HG03095 (cell line): ENCODE measurements at regions not wholly inside any gene's neighbourhood (a gene's known extent, or its start where the extent isn't known, plus 50 kb on each side); places are given as distances from the start of the nearest gene placed in this dataset.
"Not testable (repeated sequence)": the region's sequence is repeated elsewhere in the genome, so short reads cannot be mapped to it uniquely, and the experiment has no call there.

ENCODE experiments used
- ATAC-seq: cut with Tn5 transposase; IDR thresholded peaks from one replicate; pipeline ENCODE4 v1.9.1; 2021; ENCODE audit warnings: moderate library complexity; ENCODE audit not compliant: unreplicated experiment

DNA sequence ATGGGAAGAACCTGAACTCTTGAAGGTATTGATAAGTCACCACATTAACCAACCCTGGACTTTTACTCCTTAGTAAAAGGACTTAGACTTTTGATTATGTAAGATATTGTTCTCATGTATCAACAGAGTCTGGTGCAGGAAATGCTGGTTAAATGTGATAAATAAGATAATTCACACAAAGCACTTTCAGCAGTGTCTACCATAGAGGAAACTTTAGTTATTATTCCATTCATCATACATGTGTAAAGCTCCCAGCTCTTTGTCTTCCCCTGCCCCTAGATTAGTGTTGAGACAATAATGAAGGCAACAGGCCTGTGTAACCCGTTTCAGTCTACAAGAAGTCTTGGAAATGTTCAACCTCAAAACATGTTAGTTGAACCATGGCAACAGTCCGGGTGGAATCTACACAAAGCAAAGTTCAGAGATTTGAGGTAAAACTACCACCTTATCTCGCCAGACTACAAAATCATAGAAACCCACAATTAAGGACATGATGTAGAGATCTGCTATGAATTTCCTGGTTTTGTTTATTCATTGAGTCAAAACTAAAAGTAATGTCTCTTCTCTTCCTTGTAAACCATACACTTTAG is 109.9 kb upstream of the ADO start:
- no peak for ATAC-seq

- no peak for ATAC-seq
These were observed 107.7 kb upstream of the ADO start for GRCh38 chr10:62696798-62697197.

GRCh38 chr10:62699148-62699547 is 105.4 kb upstream of the ADO start:
- no peak for ATAC-seq

- ATAC-seq: not testable (repeated sequence)
These were observed 100.4 kb upstream of the ADO start for GRCh38 chr10:62704121-62704520.

GRCh38 chr10:62705789-62706188 is 98.7 kb upstream of the ADO start:
- no peak for ATAC-seq

DNA sequence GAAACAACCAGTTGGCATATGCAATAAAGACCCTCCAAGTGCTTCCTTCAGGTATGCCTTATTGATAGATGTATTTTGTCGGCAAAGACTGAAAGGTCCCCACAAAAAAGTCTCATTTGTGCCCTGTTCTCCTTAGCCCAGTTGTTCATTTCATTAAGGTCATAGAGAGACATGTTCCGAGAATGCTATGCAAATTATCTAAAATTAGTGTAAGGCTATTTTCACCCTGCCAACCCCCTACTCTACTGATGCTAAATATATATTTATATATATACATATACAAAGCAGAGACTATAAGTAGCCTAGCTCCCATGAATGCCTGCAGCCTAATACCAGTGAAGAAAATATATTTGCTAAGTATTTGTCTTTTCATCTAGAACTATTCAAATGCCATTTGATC is 96.7 kb upstream of the ADO start:
- ATAC-seq: peak; percentile 77

- no peak for ATAC-seq
These were observed 96.0 kb upstream of the ADO start for GRCh38 chr10:62708569-62708968.

DNA sequence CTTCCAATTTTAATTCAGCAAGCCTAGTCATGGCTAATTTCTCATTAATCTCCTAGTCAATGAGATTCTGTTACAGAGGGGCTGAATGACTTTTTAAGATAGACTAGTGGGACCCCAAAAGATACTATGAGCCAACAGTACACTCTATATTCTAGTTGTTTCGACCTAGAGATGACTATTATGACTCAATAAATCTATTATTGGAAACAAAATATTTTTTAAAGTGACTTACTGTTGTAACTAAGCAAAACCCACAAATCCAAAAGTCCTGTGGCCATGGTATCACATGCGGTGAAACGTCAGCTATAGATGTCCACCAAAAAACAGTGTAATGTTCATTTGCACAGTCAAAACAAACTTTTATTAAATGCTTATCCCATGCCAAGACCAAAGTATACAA is 95.3 kb upstream of the ADO start:
- no peak for ATAC-seq

- ATAC-seq: no peak
These were observed 94.3 kb upstream of the ADO start for GRCh38 chr10:62710182-62710581.

- ATAC-seq: no peak
These were observed 89.1 kb upstream of the ADO start for GRCh38 chr10:62715383-62715782.

GRCh38 chr10:62718585-62718984 is 85.9 kb upstream of the ADO start:
- no peak for ATAC-seq

- no peak for ATAC-seq
These were observed 85.5 kb upstream of the ADO start for GRCh38 chr10:62719061-62719460.

DNA sequence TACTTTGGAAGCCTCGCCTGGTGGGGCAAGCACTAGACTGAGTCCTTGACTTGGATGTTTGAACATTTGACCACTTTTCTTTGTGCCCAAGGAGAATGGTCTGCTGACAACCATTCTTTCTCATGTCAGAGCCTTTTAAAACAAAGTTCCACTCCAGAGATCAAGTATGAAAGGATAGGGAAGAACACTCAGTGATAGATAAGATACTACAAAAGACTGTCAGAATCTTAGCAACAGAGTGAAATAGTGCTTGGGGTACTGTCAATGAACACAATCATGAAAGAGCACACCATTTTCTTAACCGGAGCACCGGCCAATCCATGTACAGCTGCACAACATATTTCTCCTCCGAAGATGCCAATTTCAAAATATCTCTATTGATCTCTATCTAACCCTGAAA is 82.8 kb upstream of the ADO start:
- ATAC-seq: no peak

- no peak for ATAC-seq
These were observed 81.1 kb upstream of the ADO start for GRCh38 chr10:62723375-62723774.

- no peak for ATAC-seq
These were observed 80.1 kb upstream of the ADO start for GRCh38 chr10:62724465-62724864.

- ATAC-seq: peak; percentile 86
These were observed 78.4 kb upstream of the ADO start for GRCh38 chr10:62726142-62726541.

DNA sequence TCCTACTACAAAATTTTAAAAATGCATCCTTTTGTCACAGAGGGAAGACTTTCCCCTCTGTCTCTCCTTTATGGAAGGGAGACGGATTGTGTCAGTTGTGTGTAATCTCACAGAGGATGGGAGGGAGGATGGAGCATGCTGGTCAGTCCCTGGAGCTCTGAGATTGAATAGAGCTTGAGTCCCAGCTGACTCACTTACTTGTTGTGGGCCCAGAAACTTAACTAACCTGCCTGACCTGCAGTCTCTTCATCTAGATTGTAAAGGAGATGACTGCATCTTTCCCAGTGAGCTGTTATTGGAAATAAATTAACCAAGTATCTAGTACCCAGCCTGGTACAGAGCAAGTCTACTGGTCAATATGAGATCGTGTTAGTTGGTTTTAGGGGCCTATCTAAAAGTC is 77.9 kb upstream of the ADO start:
- no peak for ATAC-seq

GRCh38 chr10:62727934-62728333 is 76.6 kb upstream of the ADO start:
- ATAC-seq: no peak

DNA sequence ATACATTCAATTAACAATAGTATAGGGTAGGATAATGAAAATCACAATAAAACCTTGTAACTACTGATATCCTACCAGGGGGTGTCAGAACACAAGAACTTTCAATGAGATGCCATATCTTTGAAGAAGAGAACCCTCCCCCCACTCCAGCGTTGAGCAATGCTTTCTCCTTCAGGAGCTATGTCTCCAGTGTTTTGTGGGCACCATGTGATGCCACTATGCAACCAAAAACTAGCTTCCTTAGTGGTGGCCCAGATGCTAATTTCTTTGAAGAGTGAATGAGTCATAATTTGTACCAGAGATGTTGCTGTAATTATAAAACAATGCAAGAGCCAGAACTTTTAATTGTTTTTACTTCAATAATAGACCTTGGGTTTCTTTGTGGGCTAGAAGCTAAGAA is 76.0 kb upstream of the ADO start:
- no peak for ATAC-seq

DNA sequence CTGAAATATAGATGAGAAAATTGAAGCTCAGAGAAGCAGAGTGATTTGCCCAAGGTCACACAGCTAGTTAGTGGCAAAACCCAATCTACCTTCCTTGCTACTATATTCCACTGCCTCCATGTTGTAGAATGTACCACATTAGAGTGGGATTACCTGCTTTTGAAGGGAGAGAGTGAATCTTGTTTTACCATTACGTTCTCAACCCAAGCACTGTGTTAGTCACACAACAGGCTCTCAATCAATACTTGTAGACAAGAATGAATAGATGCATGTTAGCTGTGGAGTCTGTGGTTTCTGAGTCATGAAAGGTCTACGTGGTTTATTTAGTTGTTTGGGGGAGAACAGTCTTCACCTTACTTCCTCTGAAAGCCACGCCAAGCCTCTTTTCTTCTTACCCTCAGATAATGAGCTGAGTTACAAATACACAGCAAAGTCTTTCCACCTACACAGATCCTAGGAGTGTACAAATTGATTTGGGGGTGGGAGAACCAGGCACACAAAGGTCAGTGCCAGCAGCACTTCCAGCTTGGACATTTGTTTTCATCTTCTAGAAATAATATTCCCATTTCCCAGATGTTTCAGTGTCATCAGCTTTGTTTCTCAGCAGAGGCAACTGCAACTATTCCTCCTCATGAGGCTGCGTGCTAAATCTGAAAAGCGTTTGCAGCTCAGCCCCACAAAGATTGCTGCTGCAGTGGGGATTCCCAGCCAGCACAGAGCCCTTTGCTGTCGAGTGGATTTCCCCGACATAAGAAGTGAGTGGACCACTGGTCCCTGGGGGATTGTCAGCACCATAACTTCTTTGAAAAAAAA is 71.5 kb upstream of the ADO start:
- ATAC-seq: peak; percentile 77

GRCh38 chr10:62733654-62734293 is 70.7 kb upstream of the ADO start:
- ATAC-seq: no peak

DNA sequence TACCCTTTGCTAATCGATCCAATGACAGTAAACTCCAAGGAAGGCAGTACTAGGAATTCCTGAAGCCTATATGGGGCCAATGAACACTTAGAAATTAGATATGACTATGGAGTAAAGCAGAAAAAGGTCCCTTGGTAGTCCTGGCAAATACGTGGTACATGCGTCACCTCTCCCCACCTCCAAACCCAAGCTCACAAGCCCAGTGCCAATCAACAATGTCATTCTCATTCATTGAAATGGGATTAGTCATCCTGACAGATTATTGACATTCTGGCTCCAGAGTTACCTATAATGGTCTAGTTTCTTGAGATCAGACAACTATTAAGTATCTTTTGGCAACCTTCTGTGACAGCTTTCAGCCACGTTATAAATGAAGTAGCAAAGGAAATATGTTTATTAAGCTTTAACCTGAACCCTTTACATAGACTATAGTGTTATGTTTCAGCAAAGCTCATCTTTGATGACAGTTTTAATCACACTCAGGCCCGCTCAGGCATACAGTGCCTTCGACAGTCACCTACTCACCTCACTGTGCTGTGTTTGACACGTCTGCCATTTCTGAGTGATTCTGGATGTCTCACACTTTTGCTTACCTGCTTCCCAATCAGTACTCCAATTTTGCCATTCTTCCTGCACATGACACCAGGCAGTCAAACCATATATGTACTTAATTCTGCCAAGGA is 69.6 kb upstream of the ADO start:
- ATAC-seq: no peak
